Trophoblast cell (in vitro differentiated cells and primary cell): ENCODE measurements at regions not wholly inside any gene's neighbourhood (a gene's known extent, or its start where the extent isn't known, plus 50 kb on each side); places are given as distances from the start of the nearest gene placed in this dataset.

ENCODE experiments used
- DNase-seq, 2 donors: peaks; one replicate each; pipeline ENCODE4 v3.0.0-alpha.2; 2016
- H2AFZ ChIP-seq: 2 replicates; pipeline ENCODE4 v1.6.1; 2013; ENCODE audit warnings: low read length, moderate library complexity, mild to moderate bottlenecking; ENCODE audit not compliant: insufficient read depth, poor library complexity
- H2AK5ac ChIP-seq: 2 replicates; pipeline ENCODE4 v1.6.1; 2013; ENCODE audit warnings: mild to moderate bottlenecking, low read length
- H2BK120ac ChIP-seq: 2 replicates; pipeline ENCODE4 v1.6.1; 2013; ENCODE audit warnings: low read length, mild to moderate bottlenecking, moderate library complexity; ENCODE audit not compliant: insufficient read depth, poor library complexity
- H2BK12ac ChIP-seq: 2 replicates; pipeline ENCODE4 v1.6.1; 2013; ENCODE audit warnings: mild to moderate bottlenecking, low read length, moderate library complexity
- H2BK5ac ChIP-seq: 2 replicates; pipeline ENCODE4 v1.6.1; 2013; ENCODE audit warnings: low read length, low read depth, moderate library complexity, mild to moderate bottlenecking; ENCODE audit not compliant: poor library complexity
- H3K14ac ChIP-seq: 2 replicates; pipeline ENCODE4 v1.6.1; 2013; ENCODE audit warnings: mild to moderate bottlenecking, low read length
- H3K18ac ChIP-seq: 2 replicates; pipeline ENCODE4 v1.6.1; 2013; ENCODE audit warnings: mild to moderate bottlenecking, low read length
- H3K23ac ChIP-seq: 2 replicates; pipeline ENCODE4 v1.6.1; 2013; ENCODE audit warnings: low read length
- H3K27ac ChIP-seq: 2 replicates; pipeline ENCODE4 v1.5.1; 2013; ENCODE audit warnings: low read depth, mild to moderate bottlenecking, inconsistent platforms, low read length, moderate library complexity
- H3K27me3 ChIP-seq: 2 replicates; pipeline ENCODE4 v1.6.1; 2013; ENCODE audit warnings: inconsistent platforms, mild to moderate bottlenecking, low read length, moderate library complexity; ENCODE audit not compliant: insufficient read depth
- H3K36me3 ChIP-seq, 2 experiments: 1 replicate in 1 of 2; 2 replicates in 1 of 2; pipeline ENCODE4 v1.6.1; 2013; ENCODE audit warnings: low read length in 2 of 2, mild to moderate bottlenecking in 2 of 2, moderate library complexity in 1 of 2; ENCODE audit not compliant: insufficient read depth in 2 of 2, control insufficient read depth in 1 of 2
- H3K4ac ChIP-seq: 2 replicates; pipeline ENCODE4 v1.6.1; 2013; ENCODE audit warnings: low read depth, mild to moderate bottlenecking, low read length, moderate library complexity
- H3K4me1 ChIP-seq, 2 experiments: 1 replicate in 1 of 2; 2 replicates in 1 of 2; pipeline ENCODE4 v1.6.1; 2013; ENCODE audit warnings: low read length in 2 of 2, mild to moderate bottlenecking in 2 of 2, moderate library complexity in 1 of 2; ENCODE audit not compliant: insufficient read depth in 2 of 2, control insufficient read depth in 1 of 2
- H3K4me2 ChIP-seq: 2 replicates; pipeline ENCODE4 v1.6.1; 2013; ENCODE audit warnings: inconsistent platforms, mild to moderate bottlenecking, low read length, moderate library complexity
- H3K4me3 ChIP-seq: 2 replicates; pipeline ENCODE4 v1.5.1; 2013; ENCODE audit warnings: mild to moderate bottlenecking, low read depth, low read length, inconsistent platforms
- H3K79me1 ChIP-seq: one replicate; pipeline ENCODE4 v1.6.1; 2013; ENCODE audit warnings: low read length
- H3K79me2 ChIP-seq: 2 replicates; pipeline ENCODE4 v1.6.1; 2013; ENCODE audit warnings: low read length, mild to moderate bottlenecking; ENCODE audit not compliant: control insufficient read depth, insufficient read depth, poor library complexity
- H3K9ac ChIP-seq: 2 replicates; pipeline ENCODE4 v1.6.1; 2013; ENCODE audit warnings: mild to moderate bottlenecking, low read length
- H3K9me3 ChIP-seq: 2 replicates; pipeline ENCODE4 v1.6.1; 2013; ENCODE audit warnings: low read depth, mild to moderate bottlenecking, control low read depth, inconsistent platforms, low read length; ENCODE audit not compliant: insufficient read depth
- H4K12ac ChIP-seq: 2 replicates; pipeline ENCODE4 v1.6.1; 2013; ENCODE audit warnings: low read depth, mild to moderate bottlenecking, low read length, moderate library complexity
- H4K8ac ChIP-seq: 2 replicates; pipeline ENCODE4 v1.6.1; 2013; ENCODE audit warnings: low read depth, mild to moderate bottlenecking, low read length, moderate library complexity
- H4K91ac ChIP-seq: one replicate; pipeline ENCODE4 v1.6.1; 2013; ENCODE audit warnings: low read depth, mild to moderate bottlenecking, low read length, moderate library complexity
- WGBS: extraction: QIAGEN DNeasy Blood & Tissue Kit; methylation state at CpG from one replicate; pipeline ENCODE4 v1.1.7; 2013; ENCODE audit warnings: missing lambda C conversion rate; ENCODE audit not compliant: insufficient read length, insufficient coverage; ENCODE audit errors: extremely low coverage; 5-methylcytosine and 5-hydroxymethylcytosine counted together

DNA sequence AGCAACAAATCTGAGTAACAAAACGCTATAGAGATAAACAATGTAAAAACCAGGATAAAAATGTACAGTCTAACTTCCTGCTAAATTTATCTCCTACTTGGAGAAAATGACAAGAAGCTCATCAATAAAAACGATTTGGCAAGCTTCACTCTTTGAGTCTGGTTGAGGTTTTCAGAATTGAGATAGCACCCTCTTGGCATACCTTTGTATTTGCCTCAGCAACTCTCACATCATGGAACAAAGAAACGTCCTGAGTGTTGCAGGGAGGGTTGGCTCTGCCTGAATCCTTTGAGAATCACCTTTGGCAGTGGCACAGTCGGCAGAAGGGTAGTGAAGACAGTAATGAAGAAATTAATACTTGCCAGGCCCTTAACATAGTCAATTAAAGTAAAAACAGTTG lies 430.6 kb downstream of the GRB14 start:
- no peak overlapping the region for H2BK12ac ChIP-seq
- H3K27me3 ChIP-seq, result no peaks in the 10 kb centered on the region
- no peaks in the 10 kb centered on the region for H3K9me3 ChIP-seq
- no peak overlapping the region for H3K4ac ChIP-seq
- no peak overlapping the region for H2BK5ac ChIP-seq
- H3K14ac ChIP-seq, result no peak overlapping the region
- H4K91ac ChIP-seq, result no peak overlapping the region
- no peaks in the 10 kb centered on the region for H3K4me1 ChIP-seq
- H3K79me1 ChIP-seq, result no peaks in the 10 kb centered on the region
- no peak overlapping the region for H3K4me3 ChIP-seq
- no peaks in the 10 kb centered on the region for H3K36me3 ChIP-seq
- no peak overlapping the region for H4K8ac ChIP-seq
- H3K18ac ChIP-seq, result no peak overlapping the region
- H2BK120ac ChIP-seq, result no peak overlapping the region
- H2AFZ ChIP-seq, result no peak overlapping the region
- H2AK5ac ChIP-seq, result no peak overlapping the region
- no peaks in the 10 kb centered on the region for H3K79me2 ChIP-seq
- no CpG with 5 or more reads among the region's 4 CpGs for WGBS
- no peak overlapping the region for H4K12ac ChIP-seq
- H3K4me2 ChIP-seq, result no peak overlapping the region
- no peak overlapping the region for H3K23ac ChIP-seq
- no peak overlapping the region for H3K9ac ChIP-seq
- DNase-seq, result no peak
- H3K27ac ChIP-seq, result no peak overlapping the region

DNA sequence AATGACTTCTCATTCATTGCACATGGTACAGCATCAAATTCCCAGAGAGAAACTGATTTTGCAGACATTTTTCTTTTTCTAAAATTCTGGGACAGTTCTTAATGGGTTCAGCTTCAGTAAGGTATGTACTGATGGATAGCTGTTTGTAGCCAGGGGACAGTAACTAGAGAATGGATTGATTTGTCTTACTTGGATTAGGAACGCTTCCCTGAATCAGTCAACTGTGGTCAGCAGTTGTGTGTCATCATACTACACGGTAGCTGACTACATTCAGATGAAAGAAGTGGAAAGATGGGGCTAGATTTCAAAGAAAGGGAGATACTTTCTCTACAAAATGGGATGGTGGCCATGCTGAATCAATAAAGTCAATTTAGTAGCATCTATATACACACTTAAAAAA lies 431.4 kb downstream of the GRB14 start:
- no peaks in the 10 kb centered on the region for H3K36me3 ChIP-seq
- no peak overlapping the region for H4K8ac ChIP-seq
- H2BK5ac ChIP-seq, result no peak overlapping the region
- no peaks in the 10 kb centered on the region for H3K79me2 ChIP-seq
- H3K4me2 ChIP-seq, result no peak overlapping the region
- H3K9me3 ChIP-seq, result peaks cover 2% of the 10 kb centered on the region
- no CpG with 5 or more reads among the region's 2 CpGs for WGBS
- H2BK12ac ChIP-seq, result no peak overlapping the region
- no peak overlapping the region for H3K27ac ChIP-seq
- H3K23ac ChIP-seq, result no peak overlapping the region
- no peak overlapping the region for H2AFZ ChIP-seq
- no peak overlapping the region for H3K18ac ChIP-seq
- H4K91ac ChIP-seq, result no peak overlapping the region
- no peak overlapping the region for H4K12ac ChIP-seq
- H3K4ac ChIP-seq, result no peak overlapping the region
- H3K27me3 ChIP-seq, result no peaks in the 10 kb centered on the region
- H3K79me1 ChIP-seq, result no peaks in the 10 kb centered on the region
- H2AK5ac ChIP-seq, result no peak overlapping the region
- H3K4me1 ChIP-seq, result no peaks in the 10 kb centered on the region
- no peak overlapping the region for H3K14ac ChIP-seq
- H3K4me3 ChIP-seq, result no peak overlapping the region
- no peak for DNase-seq
- no peak overlapping the region for H3K9ac ChIP-seq
- no peak overlapping the region for H2BK120ac ChIP-seq

DNA sequence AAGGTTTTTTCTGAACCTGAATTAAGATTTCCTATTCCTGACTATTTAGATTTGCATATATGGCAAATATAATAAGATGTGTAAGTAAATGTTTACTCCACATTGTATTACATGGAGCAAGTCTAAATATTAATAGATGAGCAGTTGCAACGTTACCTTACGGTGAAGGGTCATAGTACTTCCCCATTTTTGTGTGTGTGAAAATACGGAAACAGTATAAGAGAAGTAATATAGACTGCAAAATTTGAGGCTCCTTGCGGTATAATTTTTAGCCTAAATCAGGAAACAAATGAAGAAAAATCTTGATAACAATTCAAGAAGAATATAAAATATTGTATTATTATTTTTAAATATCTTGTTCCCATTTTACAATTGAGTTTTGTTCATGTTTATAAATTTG lies 434.2 kb downstream of the GRB14 start:
- Histone ChIP-seq H4K12ac (no peak overlapping the region), H3K4me1 (no peaks in the 10 kb centered on the region), H3K27me3 (no peaks in the 10 kb centered on the region), H3K9ac (no peak overlapping the region), H2AFZ (no peak overlapping the region), H2BK120ac (no peak overlapping the region), H4K91ac (no peak overlapping the region), H3K9me3 (peaks cover 2% of the 10 kb centered on the region), H4K8ac (no peak overlapping the region), H3K4ac (no peak overlapping the region), H2BK12ac (no peak overlapping the region), H3K79me1 (no peaks in the 10 kb centered on the region), H3K18ac (no peak overlapping the region), H3K36me3 (no peaks in the 10 kb centered on the region), H3K4me3 (no peak overlapping the region), H3K4me2 (no peak overlapping the region), H3K14ac (no peak overlapping the region), H3K79me2 (no peaks in the 10 kb centered on the region), H2AK5ac (no peak overlapping the region), H3K27ac (no peak overlapping the region), H2BK5ac (no peak overlapping the region), H3K23ac (no peak overlapping the region)
- no peak for DNase-seq
- no CpG with 5 or more reads among the region's 4 CpGs for WGBS

DNA sequence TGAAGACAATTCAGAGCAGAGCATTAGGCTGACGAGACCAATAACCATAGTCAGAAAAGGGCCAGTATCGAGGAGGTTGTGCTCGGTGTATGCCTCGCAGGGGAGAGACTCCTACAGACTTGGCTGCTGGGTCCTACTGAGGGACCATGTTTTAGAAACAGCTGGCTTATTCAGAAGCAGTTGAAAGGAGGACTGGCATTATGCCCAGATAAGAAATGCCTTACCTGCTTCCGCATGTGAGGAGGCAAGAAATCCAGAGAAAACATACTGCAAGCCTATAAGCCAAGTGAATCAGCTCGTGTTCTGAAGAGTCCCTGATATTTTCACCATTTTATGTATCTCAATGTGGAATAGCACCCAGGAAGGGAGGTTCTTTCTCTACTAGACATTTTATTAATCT lies 434.7 kb downstream of the GRB14 start:
- no peak overlapping the region for H2BK120ac ChIP-seq
- no peak overlapping the region for H2AK5ac ChIP-seq
- no peak overlapping the region for H2BK12ac ChIP-seq
- WGBS, result no CpG with 5 or more reads among the region's 6 CpGs
- no peak overlapping the region for H3K4ac ChIP-seq
- H4K8ac ChIP-seq, result no peak overlapping the region
- no peak for DNase-seq
- H4K91ac ChIP-seq, result no peak overlapping the region
- no peak overlapping the region for H3K27ac ChIP-seq
- H2AFZ ChIP-seq, result no peak overlapping the region
- H3K9ac ChIP-seq, result no peak overlapping the region
- H3K4me2 ChIP-seq, result no peak overlapping the region
- H3K9me3 ChIP-seq, result peaks cover 2% of the 10 kb centered on the region
- H3K27me3 ChIP-seq, result no peaks in the 10 kb centered on the region
- H3K18ac ChIP-seq, result no peak overlapping the region
- no peaks in the 10 kb centered on the region for H3K79me1 ChIP-seq
- H3K4me3 ChIP-seq, result no peak overlapping the region
- no peaks in the 10 kb centered on the region for H3K36me3 ChIP-seq
- H3K79me2 ChIP-seq, result no peaks in the 10 kb centered on the region
- H3K14ac ChIP-seq, result no peak overlapping the region
- H2BK5ac ChIP-seq, result no peak overlapping the region
- H4K12ac ChIP-seq, result no peak overlapping the region
- no peaks in the 10 kb centered on the region for H3K4me1 ChIP-seq
- no peak overlapping the region for H3K23ac ChIP-seq
